Tibial artery (tissue), 4 donors: ENCODE measurements at regions not wholly inside any gene's neighbourhood (a gene's known extent, or its start where the extent isn't known, plus 50 kb on each side); places are given as distances from the start of the nearest gene placed in this dataset.

ENCODE experiments used
- DNase-seq, 2 donors: peaks; one replicate each; pipeline ENCODE4 v3.0.0-alpha.2; 2019
- H3K27ac ChIP-seq, 2 donors: fragments of 200-600 bp; sonication (generic) in 1 of 2; 1 replicate in 1 of 2; 2 replicates in 1 of 2; pipeline ENCODE4 v1.5.1; 2018 to 2019; ENCODE audit warnings: mild to moderate bottlenecking in 1 of 2
- H3K27me3 ChIP-seq, 2 donors: fragments of 200-600 bp; sonication (generic) in 1 of 2; one replicate each; pipeline versions ENCODE4 v1.5.1 to v1.6.0; 2016 to 2019
- H3K36me3 ChIP-seq, 3 donors: fragments of 200-600 bp; sonication (generic) in 2 of 3; one replicate each; pipeline ENCODE4 v1.5.1; 2016 to 2019; ENCODE audit warnings: mild to moderate bottlenecking in 2 of 3
- H3K4me1 ChIP-seq, 4 donors: fragments of 200-600 bp; sonication (generic) in 2 of 4; 1 replicate in 3 of 4; 2 replicates in 1 of 4; pipeline ENCODE4 v1.5.1; 2016 to 2019
- H3K4me3 ChIP-seq, 2 donors: fragments of 200-600 bp; sonication (generic) in 1 of 2; 1 replicate in 1 of 2; 2 replicates in 1 of 2; pipeline ENCODE4 v1.5.1; 2018 to 2019; ENCODE audit warnings: mild to moderate bottlenecking in 2 of 2
- H3K9me3 ChIP-seq, 3 donors: fragments of 200-600 bp; sonication (generic) in 1 of 3; one replicate each; pipeline ENCODE4 v1.5.1; 2016 to 2019
- CTCF ChIP-seq, 2 experiments: fragments of 200-600 bp in 1 of 2; fragments of 450-650 bp in 1 of 2; IDR thresholded peaks; one replicate each; pipeline ENCODE4 v1.5.1; 2017 to 2019; ENCODE audit warnings: antibody characterized with exemption in 2 of 2, mild to moderate bottlenecking in 1 of 2, moderate library complexity in 1 of 2
- intact Hi-C: fragments of 100-400 bp; cut with DNase I; formaldehyde crosslinking; loops from one replicate; pipeline ENCODE4 v1.15.0; 2023; ENCODE audit warnings: low total_unique reads

DNA sequence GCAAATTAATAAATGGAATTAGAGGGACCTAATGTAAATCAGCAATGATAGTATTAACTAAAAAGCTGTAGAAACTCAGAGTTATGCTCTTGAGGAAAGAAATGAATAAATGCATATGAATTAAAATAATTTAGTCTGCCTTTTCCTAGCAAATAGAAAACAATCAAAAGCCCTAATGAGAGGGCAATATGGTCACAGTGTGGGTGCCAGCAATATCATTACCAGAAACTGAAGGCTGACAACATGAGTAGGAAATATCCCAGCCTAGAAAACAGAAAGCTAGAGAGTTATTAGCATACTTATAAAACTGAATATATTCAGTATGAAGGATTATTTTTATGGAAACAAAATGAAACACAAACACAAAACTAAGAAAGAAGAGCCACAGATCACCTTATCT, 987.5 kb upstream of the SEL1L start:
- intact Hi-C loops, result no loop called here
- H3K36me3 ChIP-seq, result no peaks in the 10 kb centered on the region
- H3K4me3 ChIP-seq, result no peak overlapping the region
- H3K27me3 ChIP-seq, result no peaks in the 10 kb centered on the region
- no peak overlapping the region for H3K27ac ChIP-seq
- H3K9me3 ChIP-seq, result peaks cover 0 to 2% (median 0%) of the 10 kb centered on the region in 3 donors
- no peak for DNase-seq
- TF ChIP-seq CTCF (IDR thresholded peaks at IDR 0.05), result no peak
- H3K4me1 ChIP-seq, result no peaks in the 10 kb centered on the region

GRCh38 chr14:82528016-82528415, 994.4 kb upstream of the SEL1L start:
- Histone ChIP-seq H3K9me3 (no peaks in the 10 kb centered on the region), H3K36me3 (no peaks in the 10 kb centered on the region), H3K27ac (no peak overlapping the region), H3K4me3 (no peak overlapping the region), H3K4me1 (no peaks in the 10 kb centered on the region), H3K27me3 (no peaks in the 10 kb centered on the region)
- TF ChIP-seq CTCF (IDR thresholded peaks at IDR 0.05), result no peak
- DNase-seq, result no peak
- intact Hi-C loops, result no loop called here

DNA sequence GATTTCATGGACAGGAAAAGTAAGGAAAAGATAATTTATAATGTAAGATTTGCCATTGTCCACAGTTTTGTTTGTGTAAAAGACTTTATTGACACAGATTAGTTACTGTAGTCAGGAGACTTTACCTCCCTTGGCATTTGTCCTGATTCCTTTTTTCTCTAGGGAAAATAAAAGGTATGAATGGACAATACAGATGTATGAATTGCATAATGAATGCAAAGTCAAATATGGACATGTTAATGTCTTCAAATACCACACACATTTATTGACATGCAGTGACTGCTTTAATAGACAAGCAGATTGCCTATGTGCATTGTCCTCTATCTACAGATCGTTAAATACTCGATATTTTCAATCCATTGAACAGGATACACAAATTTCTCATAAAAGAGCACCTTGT, 999.7 kb upstream of the SEL1L start:
- Histone ChIP-seq H3K4me3 (no peak overlapping the region), H3K4me1 (no peaks in the 10 kb centered on the region), H3K27me3 (no peaks in the 10 kb centered on the region), H3K9me3 (no peaks in the 10 kb centered on the region), H3K27ac (no peak overlapping the region), H3K36me3 (no peaks in the 10 kb centered on the region)
- intact Hi-C loops, result no loop called here
- TF ChIP-seq CTCF (IDR thresholded peaks at IDR 0.05), result no peak
- DNase-seq, result no peak

DNA sequence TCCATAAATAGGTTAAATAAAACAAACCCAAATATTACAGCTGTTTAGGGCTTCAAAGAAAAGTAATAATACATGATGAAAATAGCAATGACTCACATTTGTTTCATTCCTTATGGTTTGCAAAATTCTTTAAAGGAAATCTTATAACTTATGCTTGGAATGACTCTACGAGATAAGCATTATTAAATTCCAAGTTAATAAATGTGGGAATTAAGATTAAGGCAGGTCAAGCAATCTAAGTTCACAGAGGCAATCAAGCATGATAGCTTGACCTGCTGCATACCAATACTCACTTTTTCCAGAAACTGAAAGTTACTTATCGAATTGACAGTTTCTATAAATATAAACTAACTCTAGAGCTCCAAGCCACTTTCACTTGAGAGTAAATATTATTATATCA, 1002.9 kb upstream of the SEL1L start:
- DNase-seq, result no peak

DNA sequence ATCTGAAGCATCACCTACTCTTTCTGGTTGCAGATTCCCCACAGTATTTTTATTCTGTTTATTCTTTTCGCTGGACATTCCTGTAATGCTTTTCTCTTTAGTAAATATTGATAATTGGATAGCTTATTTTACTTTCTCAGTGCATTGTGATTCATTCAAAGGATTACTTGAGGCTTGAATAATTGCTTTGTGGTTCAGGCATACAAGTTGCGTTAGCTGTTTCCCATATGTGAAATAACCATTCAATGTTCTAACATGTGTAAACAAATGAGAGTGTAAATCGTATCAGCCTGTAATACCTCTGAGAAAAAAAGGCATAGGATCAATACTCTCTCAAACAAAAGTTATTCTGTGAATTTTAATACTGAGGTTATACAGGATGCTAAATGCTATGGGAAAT, 1004.2 kb upstream of the SEL1L start:
- intact Hi-C loops, result no loop called here
- no peaks in the 10 kb centered on the region for H3K27me3 ChIP-seq
- no peak overlapping the region for H3K27ac ChIP-seq
- TF ChIP-seq CTCF (IDR thresholded peaks at IDR 0.05), result no peak
- H3K4me3 ChIP-seq, result no peak overlapping the region
- H3K36me3 ChIP-seq, result no peaks in the 10 kb centered on the region
- DNase-seq, result no peak
- H3K9me3 ChIP-seq, result no peaks in the 10 kb centered on the region
- H3K4me1 ChIP-seq, result no peaks in the 10 kb centered on the region

More for the DNA sequence above, 1002.9 kb upstream of the SEL1L start:
- Histone ChIP-seq H3K4me1 (no peaks in the 10 kb centered on the region), H3K4me3 (no peak overlapping the region), H3K36me3 (no peaks in the 10 kb centered on the region), H3K9me3 (no peaks in the 10 kb centered on the region), H3K27me3 (no peaks in the 10 kb centered on the region), H3K27ac (no peak overlapping the region)
- intact Hi-C loops, result no loop called here
- TF ChIP-seq CTCF (IDR thresholded peaks at IDR 0.05), result no peak

- H3K9me3 ChIP-seq, result no peaks in the 10 kb centered on the region
These were observed 1012.7 kb upstream of the SEL1L start for GRCh38 chr14:82546401-82546800.

More at GRCh38 chr14:82546401-82546800, 1012.7 kb upstream of the SEL1L start:
- intact Hi-C loops, result no loop called here
- Histone ChIP-seq H3K4me1 (no peaks in the 10 kb centered on the region), H3K27me3 (no peaks in the 10 kb centered on the region), H3K36me3 (no peaks in the 10 kb centered on the region), H3K4me3 (no peak overlapping the region), H3K27ac (no peak overlapping the region)
- no peak for DNase-seq
- no peak for TF ChIP-seq CTCF (IDR thresholded peaks at IDR 0.05)
